ENCODE measurements at regions not wholly inside any gene's neighbourhood (a gene's known extent, or its start where the extent isn't known, plus 50 kb on each side); places are given as distances from the start of the nearest gene placed in this dataset.

DNA sequence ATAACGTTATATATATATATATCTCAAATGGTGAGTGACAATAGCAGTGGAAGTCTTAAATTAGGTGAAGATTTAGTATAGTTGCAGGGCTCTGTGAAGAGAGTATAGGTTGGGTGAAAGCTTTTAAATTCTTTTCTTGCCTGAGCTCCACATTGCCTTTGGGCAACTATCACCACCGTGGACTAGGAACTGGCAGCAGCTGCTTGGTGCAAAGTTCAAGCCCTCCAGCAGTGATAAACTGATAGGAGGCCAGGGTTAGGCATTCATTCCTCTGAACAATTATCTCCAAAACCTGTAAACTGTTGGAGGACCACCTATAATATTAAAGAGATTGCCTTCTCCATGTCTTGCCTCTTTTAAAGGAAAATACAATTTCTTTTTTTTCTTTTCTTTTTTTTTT lies 91.2 kb upstream of the ATXN7L3B start:
- TF ChIP-seq, protein P1, sequence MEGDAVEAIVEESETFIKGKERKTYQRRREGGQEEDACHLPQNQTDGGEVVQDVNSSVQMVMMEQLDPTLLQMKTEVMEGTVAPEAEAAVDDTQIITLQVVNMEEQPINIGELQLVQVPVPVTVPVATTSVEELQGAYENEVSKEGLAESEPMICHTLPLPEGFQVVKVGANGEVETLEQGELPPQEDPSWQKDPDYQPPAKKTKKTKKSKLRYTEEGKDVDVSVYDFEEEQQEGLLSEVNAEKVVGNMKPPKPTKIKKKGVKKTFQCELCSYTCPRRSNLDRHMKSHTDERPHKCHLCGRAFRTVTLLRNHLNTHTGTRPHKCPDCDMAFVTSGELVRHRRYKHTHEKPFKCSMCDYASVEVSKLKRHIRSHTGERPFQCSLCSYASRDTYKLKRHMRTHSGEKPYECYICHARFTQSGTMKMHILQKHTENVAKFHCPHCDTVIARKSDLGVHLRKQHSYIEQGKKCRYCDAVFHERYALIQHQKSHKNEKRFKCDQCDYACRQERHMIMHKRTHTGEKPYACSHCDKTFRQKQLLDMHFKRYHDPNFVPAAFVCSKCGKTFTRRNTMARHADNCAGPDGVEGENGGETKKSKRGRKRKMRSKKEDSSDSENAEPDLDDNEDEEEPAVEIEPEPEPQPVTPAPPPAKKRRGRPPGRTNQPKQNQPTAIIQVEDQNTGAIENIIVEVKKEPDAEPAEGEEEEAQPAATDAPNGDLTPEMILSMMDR (IDR thresholded peaks at IDR 0.05; ENCODE audit: low read length) = no peak
- TF ChIP-seq EZH2phosphoT487 (IDR thresholded peaks at IDR 0.05; ENCODE audit: low read length) = no peak
- TF ChIP-seq EZH2 (optimal IDR thresholded peaks at IDR 0.05; ENCODE audit: low read depth, low read length) = no peak

Data from MM.1S (cell line).